Esophagus muscularis mucosa (tissue), 4 donors: ENCODE measurements at regions not wholly inside any gene's neighbourhood (a gene's known extent, or its start where the extent isn't known, plus 50 kb on each side); places are given as distances from the start of the nearest gene placed in this dataset.

Experiments used
- EP300 ChIP-seq: sonication (generic); formaldehyde crosslinking; IDR thresholded peaks from one replicate; pipeline ENCODE4 v1.6.1; 2017; ENCODE audit warnings: antibody characterized with exemption
- POLR2A ChIP-seq: fragments of 450-650 bp; IDR thresholded peaks from one replicate; pipeline ENCODE4 v1.6.1; 2017; ENCODE audit warnings: antibody characterized with exemption, moderate library complexity, mild to moderate bottlenecking, low read depth
- POLR2AphosphoS5 ChIP-seq, 2 donors: sonication (generic); formaldehyde crosslinking; IDR thresholded peaks; one replicate each; pipeline ENCODE4 v1.6.1; 2017; ENCODE audit warnings: antibody characterized with exemption in 2 of 2
- TF ChIP-seq, protein P1 (sequence below), 3 experiments: fragments of 200-600 bp in 2 of 3; fragments of 450-650 bp in 1 of 3; sonication (generic) in 2 of 3; IDR thresholded peaks; one replicate each; pipeline ENCODE4 v1.5.1; 2017 to 2019; ENCODE audit warnings: antibody characterized with exemption in 3 of 3, mild to moderate bottlenecking in 2 of 3, moderate library complexity in 1 of 3

- no peak for TF ChIP-seq POLR2A
- TF ChIP-seq, protein P1, sequence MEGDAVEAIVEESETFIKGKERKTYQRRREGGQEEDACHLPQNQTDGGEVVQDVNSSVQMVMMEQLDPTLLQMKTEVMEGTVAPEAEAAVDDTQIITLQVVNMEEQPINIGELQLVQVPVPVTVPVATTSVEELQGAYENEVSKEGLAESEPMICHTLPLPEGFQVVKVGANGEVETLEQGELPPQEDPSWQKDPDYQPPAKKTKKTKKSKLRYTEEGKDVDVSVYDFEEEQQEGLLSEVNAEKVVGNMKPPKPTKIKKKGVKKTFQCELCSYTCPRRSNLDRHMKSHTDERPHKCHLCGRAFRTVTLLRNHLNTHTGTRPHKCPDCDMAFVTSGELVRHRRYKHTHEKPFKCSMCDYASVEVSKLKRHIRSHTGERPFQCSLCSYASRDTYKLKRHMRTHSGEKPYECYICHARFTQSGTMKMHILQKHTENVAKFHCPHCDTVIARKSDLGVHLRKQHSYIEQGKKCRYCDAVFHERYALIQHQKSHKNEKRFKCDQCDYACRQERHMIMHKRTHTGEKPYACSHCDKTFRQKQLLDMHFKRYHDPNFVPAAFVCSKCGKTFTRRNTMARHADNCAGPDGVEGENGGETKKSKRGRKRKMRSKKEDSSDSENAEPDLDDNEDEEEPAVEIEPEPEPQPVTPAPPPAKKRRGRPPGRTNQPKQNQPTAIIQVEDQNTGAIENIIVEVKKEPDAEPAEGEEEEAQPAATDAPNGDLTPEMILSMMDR (IDR thresholded peaks at IDR 0.05), result no peak
- TF ChIP-seq EP300, result no peak
- no peak for TF ChIP-seq POLR2AphosphoS5 (IDR thresholded peaks at IDR 0.05)
Observed at GRCh38 chr10:59582058-59582457, 127.6 kb downstream of the SLC16A9 start.
